Stimulated activated CD8-positive, alpha-beta memory T cell treated with anti-CD3 and anti-CD28 coated beads, Interleukin-15, amount 100 ng/mL, for 1 hour (primary cell): ENCODE measurements at regions not wholly inside any gene's neighbourhood (a gene's known extent, or its start where the extent isn't known, plus 50 kb on each side); places are given as distances from the start of the nearest gene placed in this dataset.

Source experiments
- DNase-seq: peaks from one replicate; pipeline ENCODE4 v3.0.0-alpha.2; 2020; ENCODE audit warnings: low read depth

DNA sequence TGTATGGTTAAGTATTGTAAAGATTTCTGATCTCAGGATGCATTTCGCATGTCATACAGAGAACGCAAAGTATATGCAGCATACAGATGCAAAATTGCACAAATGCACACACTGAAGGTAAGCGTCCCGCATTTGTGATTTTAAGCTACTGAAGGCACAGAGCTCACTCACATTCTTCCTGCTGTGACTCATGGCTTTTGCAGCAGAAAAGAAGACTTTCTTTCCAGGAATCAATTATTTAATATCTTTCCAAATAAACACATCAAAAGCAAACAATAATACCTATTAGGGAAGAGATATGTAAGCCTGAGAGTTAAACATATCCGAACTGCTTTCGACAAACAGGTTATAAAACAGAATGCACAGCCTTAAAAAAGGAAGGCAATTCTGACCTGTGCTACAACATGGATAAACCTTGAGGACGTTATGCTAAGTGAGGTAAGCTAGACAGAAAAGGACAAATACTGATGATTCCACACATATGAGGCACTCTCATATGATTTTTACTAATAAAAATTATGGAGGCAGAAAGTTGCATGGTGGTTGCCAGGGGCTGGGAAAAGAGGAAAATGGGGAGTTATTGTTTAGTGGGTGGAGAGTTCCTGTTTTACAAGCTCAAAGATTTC lies 109.0 kb downstream of the TFAP2A start:
- DNase-seq: no peak

DNA sequence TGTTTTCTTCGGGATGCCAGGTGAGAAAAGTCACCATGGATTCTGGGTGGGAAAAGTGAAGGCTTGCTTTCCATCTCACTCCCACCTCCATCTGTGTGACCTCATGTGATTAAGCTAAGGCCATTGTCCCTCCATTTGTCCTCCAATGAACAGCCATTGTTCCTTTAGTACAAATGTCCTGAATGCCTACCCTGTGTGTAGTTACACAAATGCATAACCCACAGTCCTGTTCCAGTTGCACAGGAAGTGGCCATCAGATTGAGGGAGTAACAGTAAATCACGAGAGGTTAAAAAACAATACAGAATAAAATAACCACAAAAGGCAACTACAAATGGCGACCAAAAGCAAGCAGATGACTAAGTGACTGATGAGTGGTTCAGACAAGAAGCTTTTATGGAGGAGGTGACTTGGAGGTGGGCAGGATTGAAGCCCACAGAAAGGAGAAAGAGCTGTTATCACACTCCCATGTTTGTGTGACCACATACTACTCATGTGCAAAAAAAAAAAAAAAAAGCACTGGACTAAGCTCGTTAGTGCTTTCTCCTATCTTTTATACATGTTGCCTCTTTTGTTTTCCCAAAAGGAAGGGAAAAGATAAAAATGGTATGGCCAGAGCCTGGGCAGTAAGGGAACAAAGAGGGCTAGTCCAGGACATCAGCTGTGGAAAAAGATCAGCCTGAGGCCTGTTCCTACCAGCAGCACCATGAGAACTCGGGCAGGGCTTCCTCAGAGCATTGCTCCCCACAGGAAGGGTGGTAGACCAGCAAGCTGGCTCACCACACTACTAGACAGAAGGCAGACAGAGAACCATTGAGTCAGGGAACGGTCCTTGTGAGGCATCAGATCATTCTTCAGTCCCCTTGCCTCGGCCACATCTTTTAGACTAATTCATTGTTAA lies 111.0 kb downstream of the TFAP2A start:
- DNase-seq: no peak

DNA sequence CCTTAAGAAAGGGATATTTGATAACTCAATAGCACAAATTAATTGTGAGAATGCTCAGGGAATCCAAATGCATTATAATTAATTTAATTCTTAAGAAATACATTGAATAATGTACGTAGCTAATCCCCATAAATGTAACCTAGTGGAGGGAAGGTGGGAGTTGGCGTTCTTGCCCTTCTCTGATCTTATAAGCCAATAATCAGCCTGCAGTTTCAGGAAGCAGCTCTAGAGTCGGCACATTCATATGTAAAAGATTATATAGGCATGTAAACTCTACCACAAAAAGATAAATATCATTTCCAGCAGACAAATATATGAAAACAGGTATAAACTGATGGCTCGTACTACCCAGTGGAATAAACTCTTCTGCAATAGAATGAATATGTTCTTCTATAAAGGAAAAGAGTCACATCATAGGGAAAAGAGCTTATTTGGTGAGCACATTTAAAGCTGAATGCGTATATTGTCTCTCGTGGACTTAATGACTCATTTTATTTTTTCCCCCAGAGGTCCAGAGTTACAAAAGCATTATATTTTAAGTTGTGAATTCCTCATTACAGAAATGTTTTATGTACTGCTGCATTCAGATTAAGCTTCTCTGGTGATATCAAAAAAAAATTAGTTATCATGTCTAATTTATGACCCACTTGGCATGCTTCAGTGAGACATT lies 112.2 kb downstream of the TFAP2A start:
- no peak for DNase-seq

DNA sequence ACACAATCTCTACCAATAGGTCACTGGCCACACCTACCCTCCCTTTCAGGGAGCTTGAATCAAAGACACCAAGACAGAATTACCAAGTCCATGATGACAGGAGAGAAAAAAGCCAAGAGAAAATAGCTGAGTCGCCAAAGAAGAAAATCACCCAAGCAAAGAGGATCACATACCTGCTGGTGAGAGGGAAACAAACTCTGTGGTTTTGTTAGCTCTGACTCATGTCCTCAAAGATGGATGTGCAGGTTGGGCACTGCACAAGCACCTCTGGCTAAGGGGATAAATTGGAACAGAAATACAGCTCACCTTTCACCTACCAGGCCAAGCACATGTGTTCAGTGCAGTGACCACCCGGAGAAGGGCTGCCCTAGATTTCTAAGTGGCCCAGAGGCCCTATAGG lies 114.8 kb downstream of the TFAP2A start:
- no peak for DNase-seq

DNA sequence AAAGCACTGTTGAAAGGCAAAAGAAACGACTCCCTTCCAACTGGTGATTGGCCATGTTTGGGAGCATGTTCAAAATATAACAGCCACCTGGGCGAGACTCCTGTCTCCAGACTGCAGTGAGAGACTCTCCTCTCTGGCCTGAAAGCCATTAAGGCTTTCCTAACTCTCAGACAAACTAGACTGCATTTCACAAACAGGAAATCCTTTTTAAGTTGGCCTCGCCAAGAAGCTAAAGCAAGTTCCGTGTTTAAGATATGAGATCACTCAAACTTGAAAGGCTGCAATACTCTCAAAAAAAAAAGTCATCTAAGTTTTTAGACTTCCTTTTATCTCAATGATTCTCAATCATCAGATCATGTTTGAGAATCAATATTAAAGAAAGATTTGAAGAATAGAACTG lies 117.0 kb downstream of the TFAP2A start:
- DNase-seq: no peak

DNA sequence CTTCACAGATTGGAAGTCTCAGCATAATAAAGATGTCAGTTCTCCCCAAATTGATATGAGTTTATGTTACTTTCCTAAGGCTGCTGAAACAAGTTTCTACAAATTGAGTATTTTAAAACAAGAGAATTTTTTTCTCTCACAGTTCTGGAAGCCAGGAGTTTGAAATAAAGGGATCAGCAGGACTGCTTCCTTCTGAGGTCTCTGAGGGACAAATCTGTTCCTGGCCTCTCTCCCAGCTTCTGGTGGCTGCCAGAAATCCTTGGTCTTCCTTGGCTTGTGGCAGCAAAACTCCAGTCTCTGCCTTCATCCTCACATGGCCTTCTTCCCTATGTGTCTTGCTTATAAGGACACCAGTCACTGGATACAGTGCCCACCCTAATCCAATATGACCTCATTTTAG lies 136.1 kb downstream of the TFAP2A start:
- DNase-seq: no peak

DNA sequence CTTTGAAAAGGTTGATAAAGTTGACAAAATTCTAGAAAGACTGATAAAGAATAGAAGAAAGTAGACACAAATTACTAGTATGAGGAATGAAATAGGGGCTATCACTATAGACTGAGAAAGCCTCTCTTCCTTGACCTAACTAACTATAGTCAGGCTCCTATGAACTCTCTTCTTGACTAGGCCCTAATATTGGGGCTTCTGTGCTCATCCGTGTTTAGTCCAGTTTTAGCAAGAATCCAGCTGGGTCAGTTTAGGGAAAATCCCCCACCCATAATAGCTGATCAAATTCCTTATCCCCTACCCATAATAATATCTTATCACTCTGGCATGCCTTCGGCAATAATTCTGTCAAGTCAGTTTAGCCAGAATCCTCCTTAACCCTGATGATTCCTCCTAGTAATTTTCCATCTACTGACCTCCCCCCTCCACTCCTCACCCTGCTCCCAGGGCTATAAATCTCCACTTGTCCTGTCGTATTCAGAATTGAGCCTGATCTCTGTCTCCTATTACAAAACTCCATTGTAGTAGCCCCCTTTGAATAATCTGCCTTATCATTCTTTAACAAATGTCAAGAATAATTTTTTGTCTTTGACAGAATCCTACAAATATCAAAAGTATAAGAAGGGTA lies 138.1 kb downstream of the TFAP2A start:
- DNase-seq: no peak

DNA sequence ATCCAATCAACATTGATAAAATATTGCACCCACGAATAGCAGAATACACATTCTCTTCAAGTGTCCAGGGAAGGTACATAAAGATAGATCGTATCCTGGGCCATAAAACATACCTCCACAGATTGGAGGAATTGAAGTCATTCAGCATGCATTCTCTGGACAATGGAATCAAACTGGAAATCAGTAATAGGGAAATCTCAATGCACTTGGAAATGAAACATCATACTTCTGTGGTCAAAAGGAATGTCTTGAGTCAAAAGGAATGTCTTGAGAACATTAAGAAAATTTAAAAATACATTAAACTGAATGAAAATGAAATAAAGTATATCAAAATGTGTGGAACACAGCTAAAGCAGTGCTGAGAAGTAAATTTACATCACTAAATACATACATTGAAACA lies 138.8 kb downstream of the TFAP2A start:
- DNase-seq: no peak

DNA sequence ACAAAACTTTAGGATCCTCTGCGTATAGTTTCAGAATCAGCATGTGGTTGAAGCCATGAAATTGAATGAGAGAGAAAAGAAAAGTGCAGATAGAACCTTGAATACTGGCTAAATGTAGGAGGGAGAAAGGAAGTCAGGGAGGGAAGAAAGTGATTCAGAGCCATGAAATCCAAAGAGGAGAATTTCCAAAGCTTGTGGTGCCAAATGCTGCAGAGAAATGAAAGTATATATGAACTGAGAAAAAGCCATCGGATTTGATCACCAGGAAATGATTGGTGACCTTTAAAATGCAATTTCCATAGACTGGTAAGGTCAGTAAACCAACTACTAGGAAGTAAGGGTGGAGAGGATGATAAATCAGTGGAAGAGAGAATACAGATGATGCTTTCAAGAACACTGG lies 142.3 kb downstream of the TFAP2A start:
- DNase-seq: no peak

DNA sequence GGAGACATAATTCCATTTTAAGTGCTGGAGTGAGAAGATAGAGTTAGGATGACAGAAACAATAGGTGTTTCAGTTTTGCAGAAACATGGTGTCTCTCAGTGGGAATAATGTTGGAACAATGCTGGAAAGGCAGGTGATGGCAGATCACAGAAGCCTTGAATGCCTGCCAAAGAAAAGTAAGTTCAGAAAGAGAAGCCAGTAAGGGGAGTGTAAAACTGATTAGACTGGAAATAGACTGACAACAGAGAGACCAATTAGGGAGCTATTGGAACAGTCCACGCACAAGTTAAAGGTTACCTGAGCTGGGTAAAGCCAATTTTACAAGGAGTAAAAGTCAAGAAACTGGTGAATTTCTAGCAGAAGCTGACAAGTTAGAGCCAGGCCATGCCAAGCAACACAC lies 142.9 kb downstream of the TFAP2A start:
- DNase-seq: no peak

DNA sequence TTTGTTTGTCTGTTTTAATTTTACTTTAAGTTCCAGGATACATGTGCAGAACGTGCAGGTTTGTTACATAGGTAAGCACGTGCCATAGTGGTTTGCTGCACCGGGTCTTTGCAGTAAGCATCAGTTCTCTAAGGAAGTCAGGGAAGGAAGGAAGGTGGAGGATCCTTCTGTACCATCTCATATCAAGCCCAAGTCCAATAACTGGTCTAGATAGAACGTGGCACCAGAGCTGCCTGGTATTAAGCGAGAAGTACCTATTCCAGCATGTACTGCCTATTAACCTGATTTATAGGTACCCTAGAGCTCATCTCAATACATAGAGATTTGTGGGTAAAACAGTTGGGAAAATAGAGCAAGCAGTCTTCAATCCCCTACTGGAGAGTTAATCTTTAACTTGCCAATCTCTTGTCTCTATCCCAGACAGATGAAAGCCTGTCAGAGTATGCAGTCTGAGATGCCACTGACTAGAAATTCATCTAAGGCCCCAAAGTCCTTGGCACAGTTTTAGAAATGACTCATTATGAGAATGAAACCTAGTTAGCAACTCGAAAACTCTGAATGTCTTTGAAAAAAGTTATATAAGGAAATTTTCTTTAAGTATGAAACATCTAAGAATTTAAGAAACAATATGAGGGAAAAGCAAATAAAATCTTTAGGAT lies 144.9 kb downstream of the TFAP2A start:
- DNase-seq: no peak

DNA sequence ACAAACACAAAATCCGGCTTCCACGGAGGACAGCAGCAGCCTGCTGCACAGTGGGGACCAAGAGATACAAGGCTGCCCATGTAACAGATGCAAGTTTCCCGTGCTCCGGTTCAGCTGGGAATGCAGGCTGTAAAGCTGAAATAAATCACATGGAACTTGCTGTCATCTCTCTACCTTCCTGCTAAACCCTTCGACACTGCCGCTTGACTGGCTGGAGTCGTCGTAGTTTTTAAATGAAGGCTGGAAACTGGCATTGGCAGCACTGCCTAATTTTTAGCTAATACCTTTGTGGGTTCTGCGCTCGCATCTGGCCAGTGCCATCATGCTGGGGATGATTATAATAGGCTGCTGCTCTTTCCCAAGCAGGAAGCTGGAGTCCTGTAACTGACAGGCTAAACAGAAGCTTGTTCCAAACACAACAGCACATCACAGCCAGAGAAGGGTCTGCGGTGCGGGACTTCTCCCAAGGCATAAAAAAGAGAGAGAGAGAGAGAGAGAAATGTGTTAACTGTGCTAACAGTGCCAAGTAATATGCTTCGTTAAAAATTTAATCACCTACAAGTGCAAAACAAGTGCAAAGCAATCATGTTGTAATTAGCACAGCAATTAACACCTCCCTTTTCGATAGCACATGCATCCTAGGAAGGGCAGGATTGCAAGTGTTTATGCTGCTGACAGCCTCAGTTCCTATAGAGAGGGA lies 146.1 kb downstream of the TFAP2A start:
- no peak for DNase-seq

DNA sequence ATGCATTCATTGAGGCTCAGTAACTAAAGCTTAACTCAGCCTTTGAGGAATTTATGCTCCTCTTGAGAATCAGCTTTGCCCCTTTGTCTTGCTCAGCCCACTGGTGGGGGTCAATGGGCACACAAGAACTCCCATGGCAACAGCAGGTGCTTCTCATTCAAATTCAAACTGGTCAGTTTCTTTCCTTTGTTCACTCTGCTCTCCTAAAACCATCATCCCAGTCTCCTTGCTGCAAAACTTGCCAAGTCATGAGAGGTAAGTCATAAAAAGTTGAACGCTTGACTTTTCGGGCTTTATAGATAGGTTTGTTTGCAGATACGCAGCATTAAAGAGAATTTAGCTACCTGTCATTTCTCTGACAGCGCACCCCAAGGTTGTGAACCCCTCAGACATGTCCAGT lies 146.8 kb downstream of the TFAP2A start:
- no peak for DNase-seq

DNA sequence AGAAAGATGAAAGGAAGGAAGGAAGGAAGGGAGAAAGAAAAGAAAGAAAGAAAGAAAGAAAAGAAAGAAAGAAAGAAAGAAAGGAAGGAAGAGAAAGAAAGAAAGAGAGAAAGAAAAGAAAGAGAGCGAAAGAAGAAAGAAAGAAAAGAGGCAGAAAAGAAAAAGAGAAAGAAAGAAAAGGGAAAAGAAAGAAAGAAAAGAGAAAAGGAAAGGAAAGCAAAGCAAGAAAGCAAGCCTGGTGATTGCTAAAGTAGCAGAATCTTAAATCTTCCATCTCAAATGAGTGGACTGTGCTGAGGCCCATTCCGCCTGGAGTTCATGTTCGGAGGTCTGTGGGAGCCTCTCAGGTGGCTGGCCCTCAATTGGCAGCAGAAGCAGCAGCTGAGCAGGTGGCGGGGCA lies 148.4 kb downstream of the TFAP2A start:
- no peak for DNase-seq

DNA sequence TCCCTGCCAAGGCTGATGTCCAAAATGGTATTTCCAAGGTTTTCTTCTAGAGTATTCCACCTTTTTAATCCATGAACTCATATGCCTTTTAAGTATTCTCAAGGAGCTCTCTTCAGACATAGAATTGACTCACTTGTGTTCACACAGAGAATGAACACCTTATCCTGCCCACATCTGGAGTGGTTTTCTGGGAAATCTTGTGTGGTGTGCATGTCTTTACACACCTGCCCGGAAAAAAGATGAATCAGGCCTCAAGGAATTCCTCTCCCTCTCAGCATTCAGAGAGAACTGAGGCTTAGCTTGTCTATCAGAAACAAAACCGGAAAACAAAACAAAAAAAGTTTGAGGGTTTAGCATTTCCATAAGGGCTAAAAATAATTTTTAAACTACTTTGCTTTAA lies 148.8 kb downstream of the TFAP2A start:
- DNase-seq: no peak

DNA sequence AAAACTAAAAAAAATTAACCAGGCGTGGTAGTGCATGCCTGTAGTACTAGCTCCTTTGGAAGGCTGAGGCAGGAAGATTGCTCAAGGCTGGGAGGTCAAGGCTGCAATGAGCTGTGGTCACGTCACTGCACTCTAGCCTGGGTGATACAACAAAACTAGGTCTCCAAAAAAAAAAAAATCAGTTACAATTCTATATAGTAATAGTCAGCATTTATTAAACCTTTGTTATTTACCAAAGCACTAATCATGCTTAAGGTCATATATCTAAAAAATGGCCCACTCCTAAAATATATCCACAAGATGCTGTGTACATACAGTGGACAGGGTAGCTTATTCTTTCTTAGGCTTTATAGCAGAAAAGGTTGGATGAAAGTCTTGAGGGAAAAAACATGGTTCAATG lies 152.4 kb downstream of the TFAP2A start:
- no peak for DNase-seq

DNA sequence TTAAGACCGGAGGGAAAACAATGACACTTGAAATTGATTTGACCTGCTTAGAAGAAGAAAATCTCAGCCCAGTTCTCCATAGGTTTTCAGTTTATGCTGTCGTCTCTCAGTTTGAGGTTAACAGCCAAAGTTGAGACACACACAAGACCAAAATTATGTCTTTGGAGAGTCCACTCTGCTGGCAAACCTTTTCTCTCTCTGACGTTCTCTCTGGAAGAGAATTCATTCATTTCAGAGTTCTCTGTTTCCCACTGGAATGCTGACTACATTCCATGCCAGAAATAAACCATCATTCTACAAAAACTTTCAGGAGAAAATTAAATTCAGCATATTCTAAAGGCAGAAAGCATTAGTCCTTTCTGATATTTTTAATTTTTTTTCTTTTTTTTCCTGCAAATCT lies 155.2 kb downstream of the TFAP2A start:
- DNase-seq: no peak

DNA sequence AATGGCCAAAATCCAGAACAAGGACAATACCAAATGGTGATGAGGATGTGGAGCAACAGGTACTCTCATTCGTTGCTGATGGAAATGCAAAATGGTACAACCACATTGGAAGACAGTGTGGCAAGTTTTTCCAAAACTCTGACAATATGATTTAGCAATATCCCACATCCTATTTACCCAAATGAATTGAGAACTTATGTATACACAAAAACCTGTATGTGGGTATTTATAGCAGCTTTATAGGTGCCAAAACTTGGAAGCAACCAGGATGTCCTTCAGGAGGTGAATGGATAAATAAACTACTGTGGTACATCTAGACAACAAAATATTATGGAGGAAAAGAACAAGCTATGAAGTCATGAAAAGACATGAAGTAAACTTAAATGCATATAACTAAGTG lies 156.5 kb downstream of the TFAP2A start:
- DNase-seq: no peak

DNA sequence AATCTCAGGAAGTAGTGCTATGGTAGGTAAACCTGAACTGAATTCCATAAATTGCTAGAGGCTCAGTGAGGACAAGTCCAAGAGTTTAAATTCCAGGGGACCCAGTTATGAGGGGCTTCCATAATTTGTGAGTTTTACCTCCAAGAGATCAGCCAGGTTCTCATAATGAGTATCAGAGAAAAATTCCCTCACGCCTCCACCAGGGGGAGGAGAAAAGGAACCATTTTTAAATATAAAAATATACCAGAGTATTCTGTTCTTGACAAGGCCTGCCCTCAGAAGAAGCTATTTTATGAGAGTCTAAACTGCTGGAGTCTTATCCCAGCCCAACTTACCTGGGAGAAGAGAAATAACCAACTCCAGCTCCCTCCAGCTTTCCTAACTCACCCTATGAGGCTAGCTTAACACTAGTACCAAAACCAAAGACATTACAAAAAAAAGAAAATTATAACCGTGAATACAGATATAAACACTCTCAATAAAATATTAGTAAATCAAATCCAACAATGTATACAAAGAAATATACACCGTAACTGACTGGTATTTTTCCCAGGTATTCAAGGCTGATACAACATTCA lies 158.7 kb downstream of the TFAP2A start:
- no peak for DNase-seq

DNA sequence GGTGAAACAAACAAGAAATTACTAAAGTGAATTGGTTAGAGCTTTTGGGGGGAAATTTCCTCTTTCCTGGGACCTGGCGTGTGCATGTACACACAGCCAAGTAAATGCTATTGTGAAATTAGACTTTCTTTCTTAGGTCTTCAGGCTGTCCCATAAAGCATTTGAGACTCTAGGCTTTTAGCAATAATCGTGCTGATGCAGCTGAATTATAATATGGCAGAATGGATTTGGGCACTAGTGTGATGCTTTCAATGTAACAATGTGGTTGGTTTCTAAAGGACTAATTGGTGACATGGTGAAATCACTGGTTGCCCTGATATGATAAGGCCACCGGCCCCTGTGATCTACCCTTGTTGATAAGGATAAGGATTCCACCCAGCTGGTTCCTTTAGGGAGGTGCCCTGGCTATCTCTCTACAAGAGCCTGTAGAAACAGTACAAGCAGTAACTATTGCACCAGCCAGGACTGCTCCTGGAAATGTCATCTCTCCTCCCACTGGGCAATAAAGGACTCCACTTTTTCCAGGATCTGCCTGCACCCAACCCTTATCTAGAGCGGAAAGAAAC lies 164.1 kb downstream of the TFAP2A start:
- no peak for DNase-seq

DNA sequence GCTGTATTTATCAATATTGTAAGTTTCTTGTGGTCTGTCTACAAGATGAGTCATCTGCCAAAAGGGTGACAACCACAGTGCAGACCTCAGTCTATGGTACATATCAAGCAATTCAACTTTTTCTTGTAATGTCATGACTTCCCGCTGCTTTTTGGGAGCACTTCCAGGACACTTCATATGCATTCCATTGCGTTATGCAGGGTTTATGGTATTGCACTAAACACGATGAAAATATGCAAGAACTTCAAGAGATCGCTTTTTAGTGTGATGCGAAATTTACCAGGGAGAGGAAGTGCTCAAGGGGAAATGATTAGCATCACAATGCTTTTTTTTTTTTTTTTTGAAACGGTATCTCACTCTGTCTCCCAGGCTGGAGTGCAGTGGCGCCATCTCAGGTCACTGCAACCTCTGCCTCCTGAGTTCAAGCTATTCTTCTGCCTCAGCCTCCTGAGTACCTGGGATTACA lies 166.5 kb downstream of the TFAP2A start:
- no peak for DNase-seq
